ENCODE measurements at regions not wholly inside any gene's neighbourhood (a gene's known extent, or its start where the extent isn't known, plus 50 kb on each side); places are given as distances from the start of the nearest gene placed in this dataset.

- no peak for DNase-seq
Observed at GRCh38 chr22:23376256-23376655, 195.9 kb downstream of the BCR start.

DNA sequence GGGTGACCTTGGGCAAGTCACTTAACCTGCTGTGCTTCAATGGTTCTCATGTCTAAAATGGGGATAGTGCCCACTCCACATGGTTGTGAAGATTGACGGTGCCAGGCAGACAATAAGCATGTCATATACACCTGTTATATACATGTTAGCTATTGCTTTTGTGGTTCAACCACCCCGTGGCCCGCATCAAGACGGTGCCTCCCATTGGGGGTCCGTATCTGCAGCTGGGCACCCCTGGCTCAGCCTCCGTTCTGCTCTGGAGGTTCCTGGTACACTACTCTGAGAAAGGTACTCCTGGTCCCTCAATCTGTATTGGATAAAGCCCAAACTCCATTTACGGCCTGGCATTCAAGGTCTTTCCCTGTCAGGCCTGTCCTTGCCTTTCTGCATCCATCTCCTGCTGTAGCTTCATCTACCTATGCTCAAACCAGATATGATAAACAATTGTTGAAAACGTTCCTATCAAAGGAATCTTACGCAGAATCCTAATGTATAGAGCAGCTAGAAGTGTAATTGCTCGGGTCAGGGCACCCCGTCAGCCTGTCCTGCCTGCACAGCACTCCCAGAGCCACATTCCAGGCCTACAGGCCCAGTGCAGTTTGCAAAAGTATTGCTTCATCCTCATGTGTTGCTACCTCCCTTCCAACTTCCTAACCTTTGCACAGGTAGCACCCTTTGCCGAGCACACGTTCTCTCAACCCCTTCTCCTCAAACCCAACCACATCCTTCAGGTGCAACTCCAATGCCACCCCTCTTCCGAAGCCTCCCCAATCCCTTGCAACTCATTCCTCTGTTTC is 194.9 kb downstream of the BCR start:
- DNase-seq, result no peak

GRCh38 chr22:23373601-23374000 is 193.3 kb downstream of the BCR start:
- no peak for DNase-seq

GRCh38 chr22:23370251-23370650 is 189.9 kb downstream of the BCR start:
- no peak for DNase-seq

DNA sequence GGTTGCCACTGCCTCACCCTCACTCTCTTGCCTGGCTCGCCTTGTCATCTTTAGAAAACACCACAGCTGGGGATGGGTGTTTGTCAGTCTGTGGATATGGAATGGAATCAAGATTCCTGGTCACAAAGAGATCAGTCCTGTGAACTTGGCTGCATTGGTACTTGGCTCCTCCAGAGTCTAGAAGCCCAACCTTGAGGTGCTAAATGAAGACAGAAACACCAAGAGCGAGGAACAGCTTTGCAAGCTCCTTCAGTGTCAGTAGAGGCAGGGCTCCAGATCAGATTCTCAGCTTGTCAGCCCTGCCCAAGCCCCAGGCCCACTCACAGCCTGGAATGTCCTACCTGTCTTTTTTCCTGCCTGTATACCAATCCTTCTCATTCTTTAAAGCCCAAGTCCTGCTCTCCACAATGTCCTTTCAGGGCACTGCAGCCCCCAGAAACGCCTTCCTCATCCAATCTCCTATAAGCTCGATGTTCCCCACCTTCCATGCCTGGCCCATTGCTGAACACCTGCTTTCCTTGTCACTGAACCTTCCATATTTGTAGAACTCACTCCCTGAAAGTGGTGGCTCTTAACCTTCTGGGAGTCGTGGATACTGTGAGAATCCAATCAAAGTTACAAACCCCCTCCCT is 188.9 kb downstream of the BCR start:
- DNase-seq, result no peak
